Right atrium auricular region (tissue), 2 donors: ENCODE measurements at regions not wholly inside any gene's neighbourhood (a gene's known extent, or its start where the extent isn't known, plus 50 kb on each side); places are given as distances from the start of the nearest gene placed in this dataset.

Source experiments
- DNase-seq: peaks from one replicate; pipeline ENCODE4 v3.0.0-alpha.2; 2019; ENCODE audit warnings: low spot score
- H3K27ac ChIP-seq, 2 donors: fragments of 200-600 bp; sonication (generic); 1 replicate in 1 of 2; 2 replicates in 1 of 2; pipeline ENCODE4 v1.5.1; 2016 to 2019
- H3K27me3 ChIP-seq, 2 donors: fragments of 200-600 bp; sonication (generic); one replicate each; pipeline versions ENCODE4 v1.5.1 to v1.6.0; 2017 to 2019
- H3K36me3 ChIP-seq: fragments of 200-600 bp; sonication (generic); one replicate; pipeline ENCODE4 v1.5.1; 2016
- H3K4me1 ChIP-seq, 2 donors: fragments of 200-600 bp; sonication (generic); one replicate each; pipeline versions ENCODE4 v1.5.1 to v1.6.0; 2017 to 2019
- H3K4me3 ChIP-seq, 2 donors: fragments of 200-600 bp; sonication (generic); 1 replicate in 1 of 2; 2 replicates in 1 of 2; pipeline ENCODE4 v1.5.1; 2017 to 2019; ENCODE audit warnings: mild to moderate bottlenecking in 1 of 2, moderate library complexity in 1 of 2
- H3K9me3 ChIP-seq, 2 donors: fragments of 200-600 bp; sonication (generic); one replicate each; pipeline ENCODE4 v1.5.1; 2019
- TF ChIP-seq, protein P1 (sequence below), 2 donors: fragments of 200-600 bp; sonication (generic); IDR thresholded peaks; one replicate each; pipeline ENCODE4 v1.5.1; 2019; ENCODE audit warnings: antibody characterized with exemption in 2 of 2

DNA sequence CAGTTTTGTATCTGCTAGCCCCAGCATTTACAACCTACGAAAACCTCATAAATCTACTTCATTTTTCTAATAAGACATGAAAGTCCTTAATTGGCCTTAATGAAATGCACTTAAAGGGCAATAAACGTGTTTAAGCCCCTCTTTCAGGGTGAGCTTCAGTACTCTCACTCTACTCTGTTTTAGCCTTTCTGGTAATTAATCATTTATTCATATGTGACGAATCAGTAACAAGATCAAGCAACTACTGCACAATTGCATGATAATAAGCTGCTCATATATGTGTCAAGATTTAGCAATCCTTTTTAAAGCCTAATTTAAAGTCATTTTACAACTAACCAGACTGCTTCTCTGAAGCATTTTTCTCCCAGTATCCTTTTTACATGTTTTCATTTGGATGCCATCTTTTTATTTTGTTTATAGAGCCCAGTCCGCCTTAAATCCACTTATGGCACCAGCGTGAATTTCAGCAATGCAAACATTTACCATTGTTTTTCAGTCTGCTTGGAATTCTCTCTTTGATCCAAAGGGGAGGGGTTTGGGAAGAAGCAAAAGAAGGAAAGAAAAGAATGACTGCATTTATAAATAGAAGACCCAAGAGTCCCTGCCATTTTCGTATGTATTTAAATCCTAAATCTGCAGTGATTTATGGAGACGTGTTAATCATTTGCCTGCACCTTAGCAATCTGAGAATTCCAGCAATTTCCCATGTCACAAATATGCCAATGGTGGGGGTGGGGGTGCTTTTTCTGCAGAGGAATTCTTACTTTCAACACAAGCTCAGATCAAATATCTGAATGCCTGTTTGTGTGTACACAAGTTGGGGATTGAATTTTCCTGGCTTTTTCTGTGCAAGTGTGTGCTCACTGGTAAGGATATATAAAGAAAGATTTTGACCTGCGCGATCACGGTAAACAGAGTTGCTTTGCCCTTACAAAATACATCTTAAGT lies 230.8 kb upstream of the TBC1D5 start:
- no peaks in the 10 kb centered on the region for H3K27me3 ChIP-seq
- H3K27ac ChIP-seq: no peak overlapping the region
- no peak overlapping the region for H3K4me3 ChIP-seq
- DNase-seq: no peak
- H3K4me1 ChIP-seq: no peaks in the 10 kb centered on the region
- H3K9me3 ChIP-seq: no peaks in the 10 kb centered on the region
- H3K36me3 ChIP-seq: no peaks in the 10 kb centered on the region
- TF ChIP-seq, protein P1, sequence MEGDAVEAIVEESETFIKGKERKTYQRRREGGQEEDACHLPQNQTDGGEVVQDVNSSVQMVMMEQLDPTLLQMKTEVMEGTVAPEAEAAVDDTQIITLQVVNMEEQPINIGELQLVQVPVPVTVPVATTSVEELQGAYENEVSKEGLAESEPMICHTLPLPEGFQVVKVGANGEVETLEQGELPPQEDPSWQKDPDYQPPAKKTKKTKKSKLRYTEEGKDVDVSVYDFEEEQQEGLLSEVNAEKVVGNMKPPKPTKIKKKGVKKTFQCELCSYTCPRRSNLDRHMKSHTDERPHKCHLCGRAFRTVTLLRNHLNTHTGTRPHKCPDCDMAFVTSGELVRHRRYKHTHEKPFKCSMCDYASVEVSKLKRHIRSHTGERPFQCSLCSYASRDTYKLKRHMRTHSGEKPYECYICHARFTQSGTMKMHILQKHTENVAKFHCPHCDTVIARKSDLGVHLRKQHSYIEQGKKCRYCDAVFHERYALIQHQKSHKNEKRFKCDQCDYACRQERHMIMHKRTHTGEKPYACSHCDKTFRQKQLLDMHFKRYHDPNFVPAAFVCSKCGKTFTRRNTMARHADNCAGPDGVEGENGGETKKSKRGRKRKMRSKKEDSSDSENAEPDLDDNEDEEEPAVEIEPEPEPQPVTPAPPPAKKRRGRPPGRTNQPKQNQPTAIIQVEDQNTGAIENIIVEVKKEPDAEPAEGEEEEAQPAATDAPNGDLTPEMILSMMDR (IDR thresholded peaks at IDR 0.05): no peak

DNA sequence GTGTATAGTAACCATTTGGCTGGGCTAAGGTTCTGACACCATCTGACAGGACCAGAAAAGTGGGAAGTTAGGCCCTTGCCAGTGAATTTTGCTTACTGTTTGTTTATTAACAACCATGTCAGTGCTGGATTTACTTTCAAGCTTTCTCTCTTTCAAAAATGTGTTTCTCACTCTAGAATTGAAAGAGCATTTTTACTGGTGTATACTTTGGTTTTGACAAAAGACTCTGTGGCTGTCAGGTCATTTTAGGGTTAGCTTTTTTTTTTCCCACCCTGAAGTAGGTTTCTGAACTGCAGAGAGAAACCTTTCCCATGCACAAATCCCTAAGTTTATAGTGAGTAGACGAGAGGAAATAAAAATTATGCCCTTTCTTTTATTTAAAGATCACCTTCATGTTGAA lies 230.0 kb upstream of the TBC1D5 start:
- Histone ChIP-seq H3K36me3 (no peaks in the 10 kb centered on the region), H3K4me3 (no peak overlapping the region), H3K27me3 (no peaks in the 10 kb centered on the region), H3K9me3 (no peaks in the 10 kb centered on the region), H3K27ac (no peak overlapping the region), H3K4me1 (no peaks in the 10 kb centered on the region)
- no peak for DNase-seq
- TF ChIP-seq, protein P1 (IDR thresholded peaks at IDR 0.05): no peak

DNA sequence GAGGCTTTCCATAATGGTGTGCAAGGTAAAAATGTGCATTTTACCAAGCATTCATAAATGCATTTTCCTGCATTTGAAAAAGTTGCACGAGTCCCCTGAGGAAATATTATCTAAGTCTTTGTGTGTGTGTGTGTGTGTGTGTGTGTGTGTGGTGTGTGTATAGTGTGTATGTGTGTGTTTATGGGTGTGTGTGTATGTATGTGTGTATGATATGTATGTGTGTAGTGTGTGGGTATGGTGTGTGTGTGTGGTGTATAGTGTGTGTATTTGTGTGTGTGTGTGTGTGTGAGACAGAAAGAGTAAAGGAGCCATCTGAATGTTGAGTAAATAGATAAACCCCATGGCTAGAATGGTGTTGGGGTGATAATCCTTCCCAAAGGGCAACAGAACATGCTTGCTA lies 229.6 kb upstream of the TBC1D5 start:
- TF ChIP-seq, protein P1 (IDR thresholded peaks at IDR 0.05): no peak
- no peaks in the 10 kb centered on the region for H3K9me3 ChIP-seq
- H3K27me3 ChIP-seq: no peaks in the 10 kb centered on the region
- H3K4me1 ChIP-seq: no peaks in the 10 kb centered on the region
- H3K4me3 ChIP-seq: no peak overlapping the region
- H3K27ac ChIP-seq: no peak overlapping the region
- DNase-seq: no peak
- no peaks in the 10 kb centered on the region for H3K36me3 ChIP-seq

DNA sequence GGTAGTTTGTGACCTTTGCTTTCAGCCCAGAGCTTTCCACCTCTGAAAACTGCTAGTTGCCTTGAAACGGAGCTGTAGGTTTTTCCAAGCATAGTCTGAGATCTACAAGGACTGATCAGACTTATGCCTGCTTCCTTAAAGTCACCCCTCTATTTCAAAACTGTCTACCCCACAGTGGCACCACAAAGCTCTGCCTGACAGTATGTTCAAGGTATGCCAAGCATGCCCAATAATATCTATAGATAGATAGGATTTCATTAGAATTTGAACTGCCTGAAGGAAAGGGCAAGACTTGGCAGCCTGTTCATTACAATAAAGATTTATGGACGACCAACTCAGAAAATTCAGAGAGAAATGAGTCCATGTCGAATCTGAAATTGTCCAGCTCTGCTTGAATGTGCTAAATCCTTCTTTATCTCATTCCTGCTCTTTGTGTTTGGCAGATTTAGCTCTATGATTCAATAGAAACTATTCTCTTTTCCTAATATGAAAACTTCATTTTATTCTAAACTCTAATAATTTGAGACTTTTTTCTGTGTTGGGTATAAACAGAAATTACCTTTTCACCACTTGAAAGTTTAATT lies 227.6 kb upstream of the TBC1D5 start:
- no peaks in the 10 kb centered on the region for H3K4me1 ChIP-seq
- TF ChIP-seq, protein P1 (IDR thresholded peaks at IDR 0.05): no peak
- no peaks in the 10 kb centered on the region for H3K27me3 ChIP-seq
- DNase-seq: no peak
- no peak overlapping the region for H3K27ac ChIP-seq
- H3K9me3 ChIP-seq: no peaks in the 10 kb centered on the region
- no peak overlapping the region for H3K4me3 ChIP-seq
- no peaks in the 10 kb centered on the region for H3K36me3 ChIP-seq

DNA sequence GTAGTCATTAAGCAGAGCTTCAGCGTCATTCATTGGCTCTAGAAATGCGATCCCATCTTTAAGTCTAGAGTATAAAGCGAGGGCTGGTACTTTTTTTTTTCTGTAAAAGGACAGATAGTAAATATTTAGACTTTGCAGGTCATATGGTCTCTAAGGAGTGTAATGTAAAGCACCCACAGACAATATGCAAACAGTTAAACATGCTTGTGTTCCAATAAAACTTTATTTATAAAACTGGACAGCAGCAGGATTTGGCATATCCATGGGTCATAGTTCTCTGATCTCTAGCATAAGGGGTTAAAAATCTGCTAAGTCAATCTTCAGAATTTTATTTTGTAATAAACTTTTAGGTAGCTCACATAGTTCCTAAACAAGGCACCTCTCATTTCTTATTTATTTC lies 226.8 kb upstream of the TBC1D5 start:
- no peaks in the 10 kb centered on the region for H3K36me3 ChIP-seq
- no peaks in the 10 kb centered on the region for H3K9me3 ChIP-seq
- DNase-seq: no peak
- TF ChIP-seq, protein P1 (IDR thresholded peaks at IDR 0.05): no peak
- H3K4me3 ChIP-seq: no peak overlapping the region
- no peaks in the 10 kb centered on the region for H3K4me1 ChIP-seq
- H3K27me3 ChIP-seq: no peaks in the 10 kb centered on the region
- no peak overlapping the region for H3K27ac ChIP-seq
